Stimulated activated CD4-positive, alpha-beta T cell treated with anti-CD3 and anti-CD28 coated beads, Interleukin-15, amount 100 ng/mL, for 48 hours (primary cell): ENCODE measurements at regions not wholly inside any gene's neighbourhood (a gene's known extent, or its start where the extent isn't known, plus 50 kb on each side); places are given as distances from the start of the nearest gene placed in this dataset.
"Not testable (repeated sequence)": the region's sequence is repeated elsewhere in the genome, so short reads cannot be mapped to it uniquely, and the experiment has no call there.

Source experiments
- DNase-seq, 2 donors: peaks; one replicate each; pipeline ENCODE4 v3.0.0-alpha.2; 2020; ENCODE audit warnings: low read depth in 2 of 2

DNA sequence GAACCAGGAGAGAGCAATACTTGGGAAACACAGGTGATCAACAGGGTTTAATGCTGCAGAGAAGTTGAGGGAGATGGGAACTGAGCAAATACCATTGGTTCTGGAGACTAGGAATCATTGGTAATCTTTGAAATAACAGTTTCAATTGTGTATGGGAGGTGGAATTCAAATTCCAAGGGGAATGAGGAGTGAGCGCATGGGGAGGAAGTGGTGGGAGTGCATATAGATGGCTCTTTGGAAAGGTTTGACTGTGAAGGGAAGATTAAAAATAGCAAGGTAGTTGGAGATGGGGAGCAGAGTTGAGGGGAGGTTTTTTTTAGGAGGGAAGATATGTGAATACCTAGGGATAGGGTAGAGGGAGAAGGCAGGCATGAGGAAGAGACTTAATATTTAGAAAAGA lies 51.1 kb upstream of the ROPN1 start:
- no peak for DNase-seq

DNA sequence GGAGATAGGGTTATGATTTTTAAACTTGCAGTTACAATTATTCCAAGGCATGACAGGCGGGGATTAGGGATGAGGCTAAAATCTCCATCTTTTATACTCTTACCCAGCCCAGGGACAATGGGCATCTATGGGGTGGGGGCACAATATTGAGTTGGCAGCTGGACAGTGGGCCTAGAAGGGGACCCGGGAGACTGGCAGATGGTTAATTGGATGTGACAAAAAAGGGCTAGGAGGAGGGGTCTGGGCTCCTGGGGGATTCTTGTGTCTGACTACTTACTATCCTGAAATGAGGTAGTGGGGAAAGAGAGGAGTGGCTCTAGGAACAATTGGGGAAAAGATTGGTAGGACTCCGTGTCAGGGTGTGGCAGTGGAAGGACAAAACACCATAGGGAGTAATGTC lies 53.0 kb upstream of the ROPN1 start:
- no peak for DNase-seq

DNA sequence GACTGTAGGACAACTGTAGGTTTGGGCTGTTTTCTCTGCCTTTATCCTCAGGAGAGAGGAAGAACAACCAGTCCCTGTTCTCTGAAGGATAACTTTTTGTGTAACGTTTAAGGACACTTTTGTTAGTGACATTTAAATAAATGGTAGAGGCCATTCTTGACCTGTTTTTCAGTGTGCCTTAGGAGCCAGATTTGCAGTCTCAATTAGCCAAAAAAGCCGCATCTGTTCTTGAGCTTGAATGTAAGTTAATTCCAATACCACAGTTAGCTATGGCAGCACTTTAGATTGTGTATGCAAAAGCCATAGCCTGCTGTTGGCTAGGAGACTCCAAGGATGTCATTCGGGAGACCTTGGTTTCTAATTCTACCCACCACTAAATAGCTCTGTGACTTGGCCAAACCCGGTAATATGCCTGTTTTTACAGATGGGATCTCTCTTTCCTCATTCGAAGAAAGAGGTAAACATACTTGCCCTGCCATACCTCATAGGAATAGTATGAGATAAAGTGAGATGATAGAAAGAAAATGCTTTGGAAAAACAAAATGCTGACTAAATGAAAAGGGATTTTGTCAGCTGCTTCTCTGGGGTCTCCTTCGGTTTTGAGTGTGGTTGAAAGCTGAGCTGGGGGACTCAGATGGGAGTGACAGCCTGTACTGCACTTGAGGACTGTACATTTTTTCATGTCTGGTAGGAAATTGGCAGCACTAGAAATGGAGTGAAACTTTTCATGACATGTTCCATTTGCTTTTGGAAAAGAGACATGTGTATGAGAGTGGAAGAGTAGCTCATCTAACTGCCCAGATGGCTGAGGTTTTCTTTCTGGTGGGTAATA lies 57.3 kb upstream of the ROPN1 start:
- no peak for DNase-seq

DNA sequence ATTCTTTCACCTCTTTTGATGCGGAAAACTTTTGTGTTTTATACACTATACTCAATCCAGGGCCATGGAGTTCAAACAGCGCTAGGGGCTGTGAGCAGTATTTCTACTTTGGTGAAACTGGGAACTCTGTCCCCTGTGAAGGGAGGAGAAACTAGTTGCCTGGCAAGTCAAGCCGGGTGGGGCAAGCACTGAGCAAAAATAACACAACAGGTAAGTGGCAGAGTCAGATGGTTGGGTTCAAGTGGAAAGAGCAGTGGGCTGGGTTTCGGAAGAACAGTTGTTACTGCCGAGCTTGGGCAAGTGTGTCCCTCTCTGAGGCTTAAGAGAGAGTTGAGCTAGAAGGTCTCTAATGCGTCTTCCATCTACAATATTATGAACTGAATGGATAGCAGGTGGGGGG lies 59.7 kb upstream of the ROPN1 start:
- no peak for DNase-seq

DNA sequence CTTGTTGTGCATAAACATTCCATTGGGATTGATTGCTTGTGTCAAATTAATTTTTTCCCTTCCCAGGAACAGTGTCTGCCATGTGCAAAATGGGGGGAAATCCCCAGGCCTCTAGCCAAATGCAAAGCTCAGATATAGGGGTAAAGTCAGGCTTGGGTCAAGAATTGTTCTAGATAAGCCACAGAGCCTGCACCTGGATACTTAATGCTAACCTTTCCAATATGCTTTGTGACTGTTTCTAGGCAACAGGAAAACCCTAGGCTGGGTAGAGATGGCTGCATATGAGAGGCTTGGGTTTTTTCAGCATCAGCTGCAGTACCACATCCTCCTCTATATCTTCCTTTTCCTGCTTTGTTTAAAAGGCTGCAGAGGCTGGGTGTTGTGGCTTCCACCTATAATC lies 61.9 kb upstream of the ROPN1 start:
- DNase-seq, result no peak

DNA sequence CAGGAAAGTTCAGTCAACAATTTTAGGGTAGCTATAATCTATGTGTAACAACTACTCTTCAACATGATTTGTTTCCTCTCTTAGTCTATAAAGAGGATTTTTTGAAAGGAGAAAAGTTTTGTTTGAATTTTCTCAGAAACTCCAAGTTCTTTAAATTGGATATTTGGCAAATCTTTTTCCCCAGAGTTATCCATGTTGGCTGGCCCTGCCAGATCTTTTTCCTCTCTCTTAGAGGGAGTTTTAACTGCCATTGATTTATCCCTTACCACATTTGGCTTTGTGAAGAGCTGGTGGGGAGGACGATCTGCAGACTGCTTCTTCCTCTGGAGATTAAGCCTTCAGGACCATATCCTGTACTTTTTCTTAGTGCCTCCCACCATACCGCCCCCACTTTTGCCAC lies 64.9 kb upstream of the ROPN1 start:
- no peak for DNase-seq

DNA sequence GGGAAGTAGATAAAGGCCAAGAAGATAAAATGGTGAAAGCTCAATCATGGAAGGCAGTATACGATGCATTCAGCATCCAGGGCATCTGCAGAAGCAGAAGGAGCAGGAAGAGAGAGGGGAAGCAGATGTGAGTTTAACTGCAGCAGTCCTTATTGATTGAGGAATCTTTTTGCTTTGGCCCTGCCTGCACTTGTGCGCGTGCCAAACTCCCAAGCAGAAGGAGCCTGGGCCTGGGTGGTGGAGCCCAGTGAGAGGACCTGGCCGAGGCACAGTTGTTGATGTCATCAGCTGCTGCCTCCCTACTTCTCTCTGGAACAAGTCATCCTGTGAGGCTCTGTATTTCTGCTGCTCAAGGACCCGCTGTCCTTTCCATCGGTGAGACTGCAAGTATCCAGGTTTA lies 65.5 kb upstream of the ROPN1 start:
- no peak for DNase-seq

DNA sequence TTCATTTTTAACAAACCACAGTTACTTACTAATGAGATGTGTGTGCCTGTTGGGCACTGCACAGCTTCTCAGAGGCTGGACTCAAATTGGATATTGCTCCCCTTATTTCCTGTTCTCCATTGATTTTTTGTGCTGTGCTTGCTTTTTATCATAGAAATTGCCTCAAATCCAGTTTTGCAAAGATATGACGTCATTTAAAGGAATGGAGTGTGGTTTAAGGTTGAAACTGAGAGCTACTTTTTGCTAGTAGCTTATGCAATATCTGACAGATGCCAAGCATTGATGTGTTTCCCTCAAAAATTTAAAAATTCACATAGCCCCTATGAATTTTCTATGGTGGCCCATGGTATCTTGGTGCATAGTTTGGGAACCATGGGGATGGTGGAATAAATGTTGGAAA lies 67.7 kb upstream of the ROPN1 start:
- DNase-seq, result no peak

DNA sequence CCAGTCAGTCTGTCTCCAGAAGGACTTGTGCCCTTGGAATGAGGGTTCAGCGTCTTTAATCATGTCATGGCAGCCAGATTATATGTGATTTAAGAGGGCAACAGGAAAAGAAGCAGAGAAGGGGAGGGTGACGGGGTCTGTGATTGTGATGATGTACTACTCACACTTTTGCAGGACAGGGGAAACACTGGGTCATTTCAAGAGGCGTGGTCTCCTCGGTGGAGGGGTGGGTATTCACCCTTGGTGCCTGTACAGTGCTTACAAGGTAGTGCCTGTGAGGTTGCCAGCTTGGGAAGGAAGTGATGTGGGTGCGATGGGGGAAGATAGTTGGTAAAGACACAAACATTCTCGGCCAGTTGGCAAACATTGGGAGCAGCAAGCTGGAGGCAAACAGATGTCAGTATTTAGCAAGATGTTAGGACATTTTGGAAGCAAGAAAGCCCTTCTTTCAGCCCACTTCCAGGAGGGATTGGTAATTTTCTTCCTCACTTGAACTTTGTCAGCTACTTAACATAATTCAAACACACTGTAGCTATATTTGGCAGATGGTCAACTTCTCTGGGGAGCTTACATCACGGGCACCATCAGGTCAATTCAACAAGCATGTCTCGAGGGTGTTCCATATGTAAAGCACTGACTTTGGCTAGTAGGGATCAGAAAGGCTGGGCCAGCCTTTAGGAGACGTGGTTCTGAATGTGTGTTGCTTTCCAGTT lies 71.4 kb upstream of the ROPN1 start:
- no peak for DNase-seq

DNA sequence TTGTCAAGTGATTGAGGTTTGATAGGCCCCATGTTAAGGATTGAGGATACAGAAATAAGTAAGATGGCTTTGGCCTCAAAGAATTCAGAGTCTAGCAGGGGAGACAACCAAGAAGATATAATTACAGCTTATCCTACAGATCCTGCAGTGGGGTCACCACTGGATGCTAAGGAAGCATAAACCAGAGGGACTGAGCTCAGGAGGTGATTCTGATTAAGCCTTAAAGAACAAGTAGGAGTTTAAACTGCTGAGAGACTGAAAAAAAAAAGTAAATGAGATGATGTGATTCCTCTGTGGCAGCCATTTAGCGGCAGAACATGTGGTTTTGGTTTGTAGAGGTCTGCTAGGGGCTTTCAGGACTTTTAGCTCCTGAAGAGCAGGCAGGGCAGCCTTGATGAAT lies 72.1 kb upstream of the ROPN1 start:
- no peak for DNase-seq

DNA sequence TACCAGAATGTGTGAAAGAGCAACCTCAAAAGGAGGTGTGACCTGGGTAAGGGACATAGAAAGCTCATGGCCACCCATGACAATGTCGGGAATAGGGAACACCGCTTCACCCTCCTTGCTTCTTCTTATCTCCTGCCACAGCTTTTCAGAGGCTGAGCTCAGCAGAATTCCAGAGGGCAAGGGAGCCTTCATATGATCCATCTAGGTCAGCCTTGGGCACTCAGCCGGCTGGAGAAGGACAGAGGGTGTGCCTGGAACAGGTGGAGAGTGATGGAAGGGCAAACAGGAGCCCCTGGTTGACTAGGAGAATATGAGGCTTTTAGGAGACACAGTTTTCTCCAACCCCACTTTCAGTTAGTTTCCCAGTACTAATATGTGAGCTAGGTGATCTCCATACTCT lies 74.6 kb upstream of the ROPN1 start:
- DNase-seq, result not testable (repeated sequence)

DNA sequence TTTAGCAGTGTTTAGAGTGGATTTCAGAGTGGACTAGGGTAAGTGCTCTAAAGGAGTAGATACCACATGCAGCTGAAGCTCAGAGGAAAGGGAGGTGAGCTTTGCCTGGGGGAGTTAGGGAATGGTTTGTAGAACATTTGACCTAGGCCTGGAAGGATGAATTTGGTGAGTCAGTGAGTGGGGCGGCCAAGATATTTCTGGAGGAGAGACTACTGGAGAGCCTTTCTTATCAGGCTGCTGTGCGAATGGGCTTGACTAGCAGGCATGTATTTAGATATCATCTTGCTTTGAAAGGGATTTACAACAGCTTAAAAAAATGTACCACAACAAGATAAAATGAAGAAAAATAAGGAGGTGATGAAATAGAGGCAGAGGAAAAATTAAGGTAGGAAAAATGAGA lies 77.8 kb upstream of the ROPN1 start:
- DNase-seq, result not testable (repeated sequence)

DNA sequence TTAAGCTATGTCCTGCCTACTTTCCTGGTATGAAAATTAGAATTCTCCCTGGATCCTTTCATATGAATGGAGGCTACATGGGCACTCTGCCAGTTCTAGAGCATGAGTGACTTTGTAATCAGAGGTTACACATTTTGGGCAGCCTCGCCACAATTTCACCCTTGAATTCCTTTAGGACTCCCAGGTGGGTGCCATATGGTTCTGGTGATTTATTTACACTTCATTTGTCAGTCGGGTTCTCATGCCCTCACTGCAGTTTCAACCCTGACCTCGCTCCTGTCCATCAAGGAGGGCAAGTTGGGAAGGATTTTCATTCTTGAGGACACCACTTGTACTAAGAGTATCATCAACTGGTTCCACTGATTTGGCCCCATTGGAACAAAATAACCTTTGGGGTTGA lies 83.2 kb upstream of the ROPN1 start:
- DNase-seq, result not testable (repeated sequence)

DNA sequence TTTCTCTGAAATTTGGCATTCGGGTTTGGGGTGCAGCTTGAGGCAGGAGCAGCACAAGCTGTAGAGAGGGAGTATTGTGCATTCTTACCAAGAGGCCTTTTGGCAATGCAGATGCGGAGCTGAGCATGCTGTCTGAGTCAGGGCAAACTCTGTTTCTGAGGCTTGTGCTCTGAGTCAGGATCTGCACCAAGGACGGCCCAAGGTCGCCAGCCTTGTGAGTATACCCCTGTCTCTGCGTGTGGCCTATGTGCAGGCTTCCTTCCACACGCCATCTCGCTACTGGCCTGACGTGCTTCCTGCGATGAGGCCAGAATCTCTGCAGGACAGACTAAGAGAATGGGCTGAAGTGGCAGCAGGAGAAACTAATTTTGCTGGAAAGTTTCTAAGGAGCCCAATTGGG lies 83.8 kb upstream of the ROPN1 start:
- no peak for DNase-seq

DNA sequence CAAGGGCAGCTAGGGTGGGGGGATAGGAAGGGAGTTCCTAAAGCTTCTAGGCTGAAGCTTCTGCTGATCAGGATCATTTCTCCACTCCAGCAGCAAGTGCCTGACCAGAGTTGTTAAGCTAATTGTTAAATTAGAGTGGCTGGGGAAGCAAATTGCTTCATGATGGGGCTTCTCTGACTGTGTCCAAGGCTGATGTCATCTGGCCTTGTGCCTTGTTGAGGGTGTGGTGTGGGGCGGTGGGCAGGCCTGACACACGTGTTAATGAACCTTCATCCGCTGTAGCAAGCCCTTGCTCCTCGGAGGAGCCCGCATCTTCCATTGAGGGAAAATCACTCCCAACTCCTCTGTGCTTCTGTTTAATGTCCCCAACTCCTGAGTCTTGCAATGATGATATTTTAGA lies 84.3 kb upstream of the ROPN1 start:
- no peak for DNase-seq

DNA sequence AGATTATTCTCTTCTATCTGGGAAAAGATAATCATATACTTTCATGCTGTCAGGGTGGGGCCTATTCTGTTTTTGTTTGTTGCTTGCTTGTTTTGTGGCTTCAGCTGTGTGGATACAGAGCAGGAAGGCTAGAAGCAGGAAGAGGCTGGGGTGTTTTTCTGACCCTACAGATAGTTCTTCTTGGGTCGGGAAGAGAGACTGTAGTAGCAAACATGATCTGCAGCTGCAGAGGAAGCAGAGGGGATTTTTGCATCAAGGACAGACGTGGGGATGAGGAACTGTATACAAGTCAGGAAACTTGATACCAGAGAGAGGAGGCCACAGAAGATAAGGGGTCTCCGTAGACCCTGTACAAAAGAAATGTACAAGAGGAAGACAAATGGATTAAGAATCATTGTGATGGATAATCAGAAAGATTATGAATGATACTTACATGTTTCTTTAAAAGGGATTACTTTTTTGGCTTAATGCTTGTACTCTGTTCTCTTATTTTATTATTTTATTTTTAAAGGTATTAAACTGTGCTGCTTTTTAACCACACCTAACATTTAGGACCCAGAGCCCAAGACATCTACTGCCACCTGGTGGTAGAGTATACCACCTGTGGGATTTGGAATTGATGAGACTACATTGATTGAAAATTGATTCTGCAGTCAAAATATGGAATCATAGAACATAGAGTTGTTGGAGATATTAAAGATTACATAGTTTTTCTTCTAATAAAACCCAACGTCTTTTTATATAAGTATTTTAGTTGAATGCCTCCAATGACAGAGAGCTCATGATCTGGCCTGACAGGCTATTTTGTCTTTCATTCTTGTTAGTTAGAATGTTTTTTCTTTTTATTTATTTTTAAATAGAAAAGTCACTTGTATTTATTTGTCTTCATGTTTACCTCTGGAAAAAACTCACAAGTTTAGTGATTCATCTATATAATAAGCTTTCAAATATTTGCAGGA lies 87.3 kb upstream of the ROPN1 start:
- peak in 1 of 2 donors; percentile 1 for DNase-seq

DNA sequence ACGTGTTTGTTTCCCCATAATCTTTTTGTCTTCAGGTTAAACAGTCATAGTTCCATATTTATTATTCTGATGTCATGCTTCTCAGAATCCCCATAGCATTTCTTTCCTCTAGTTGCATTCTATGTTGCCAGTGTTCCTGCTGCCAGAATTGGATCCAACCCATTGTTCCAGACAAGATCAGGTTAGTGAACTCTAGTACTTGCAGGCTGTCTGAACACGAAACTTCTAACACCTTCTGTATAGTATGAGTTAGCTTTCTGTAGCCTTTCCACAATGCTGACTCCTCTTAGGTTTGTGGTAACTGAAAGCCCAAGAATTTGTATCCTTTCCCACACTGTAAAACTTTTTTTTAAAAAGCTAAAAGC lies 88.0 kb upstream of the ROPN1 start:
- DNase-seq, result no peak

DNA sequence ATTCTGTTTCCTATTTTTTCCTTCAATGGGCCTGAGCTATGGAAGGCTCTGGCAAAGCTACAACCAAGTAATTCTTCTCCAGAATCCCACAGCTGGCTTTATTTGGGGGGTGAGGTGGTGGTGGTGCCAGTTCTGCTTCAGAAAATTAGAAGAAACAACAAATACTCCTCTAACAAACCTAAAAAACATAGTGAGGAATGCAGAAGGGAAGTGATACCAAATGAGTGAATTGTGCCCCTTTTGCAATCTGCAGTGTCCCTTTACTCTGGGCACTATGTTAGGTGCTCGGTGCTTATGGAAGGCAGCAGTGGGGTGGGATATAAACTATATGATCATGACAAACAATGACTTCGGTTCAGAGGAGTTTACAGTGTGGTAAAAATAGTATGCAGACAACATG lies 90.4 kb upstream of the ROPN1 start:
- DNase-seq, result no peak

DNA sequence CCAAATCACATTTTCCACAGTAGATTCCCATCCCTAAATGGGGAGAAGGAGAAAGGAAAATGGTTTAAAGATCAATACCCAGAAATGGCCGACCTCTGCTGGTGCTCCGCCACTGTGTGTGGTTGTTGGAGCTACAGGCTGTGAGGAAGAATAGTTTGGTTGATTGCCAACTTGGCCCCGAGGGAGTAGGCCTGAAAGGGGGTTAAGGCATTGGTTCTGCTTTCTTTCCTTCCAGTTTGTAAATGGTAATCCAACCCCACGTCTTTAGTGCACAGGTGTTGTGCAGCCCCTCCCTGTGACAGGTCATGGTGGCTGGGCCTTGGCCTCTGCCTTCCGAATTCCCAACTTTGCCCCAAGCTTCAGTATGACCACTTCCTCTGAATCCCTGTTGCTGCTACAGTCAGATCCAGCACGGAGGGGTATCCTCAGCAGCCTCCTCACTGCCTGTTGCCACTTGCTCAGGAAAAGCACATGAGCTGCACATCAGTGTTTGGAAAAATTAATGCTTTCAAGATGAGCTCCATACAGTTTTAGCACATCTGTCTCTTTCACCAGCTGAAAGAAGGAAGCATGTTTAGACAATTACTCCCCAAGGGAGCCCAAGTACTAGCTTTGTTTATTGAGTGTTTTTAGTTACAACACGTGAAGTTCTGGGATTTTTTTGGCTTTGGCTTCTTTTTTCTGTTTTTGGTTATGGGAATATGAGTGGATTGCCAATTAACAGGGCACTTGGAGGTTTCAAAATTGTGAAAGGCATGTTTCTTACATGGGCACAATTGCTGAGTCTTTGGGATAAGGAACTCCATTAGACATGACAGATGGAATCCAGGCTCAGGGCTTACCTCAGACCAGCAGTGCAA lies 92.3 kb upstream of the ROPN1 start:
- no peak for DNase-seq

DNA sequence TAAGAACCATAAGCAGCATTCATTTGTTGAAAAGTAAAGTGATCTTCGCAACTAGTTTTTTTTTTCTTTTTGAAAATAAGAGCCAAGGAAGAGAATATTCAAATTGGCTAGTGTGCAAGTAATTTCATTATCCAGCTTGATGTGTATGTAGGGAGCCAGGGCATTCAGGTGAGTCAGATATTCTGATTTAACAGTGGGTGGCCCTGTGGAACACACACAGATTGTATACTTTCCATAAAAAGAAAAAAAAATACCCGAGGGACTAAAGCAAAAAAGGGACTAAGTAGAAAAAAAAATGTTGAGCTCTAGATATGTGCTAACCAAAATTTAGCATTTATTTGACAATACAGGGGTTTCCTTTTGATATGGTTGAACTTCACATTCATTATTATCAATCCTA lies 96.9 kb upstream of the ROPN1 start:
- DNase-seq, result no peak

DNA sequence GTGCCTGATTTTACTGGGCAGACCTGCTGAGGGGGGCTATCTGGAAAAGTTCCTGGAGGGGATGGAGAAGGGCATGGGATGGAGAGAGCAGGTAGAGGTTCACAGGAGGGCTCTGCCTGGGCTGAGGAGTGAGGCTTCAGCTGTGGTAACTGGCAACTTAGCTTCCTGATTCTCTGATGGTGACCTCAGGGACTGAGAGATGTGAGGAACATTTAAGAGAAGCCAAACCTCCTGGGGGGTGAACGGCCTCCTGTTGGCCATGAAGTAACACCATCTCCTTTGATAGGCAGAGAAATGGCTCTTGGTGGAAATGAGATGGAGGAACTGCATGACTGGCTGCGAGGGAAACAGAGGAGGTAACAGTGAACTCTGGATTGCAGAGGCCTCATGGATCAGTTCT lies 97.3 kb upstream of the ROPN1 start:
- no peak for DNase-seq
